Left lung (tissue), 4 donors: ENCODE measurements at regions not wholly inside any gene's neighbourhood (a gene's known extent, or its start where the extent isn't known, plus 50 kb on each side); places are given as distances from the start of the nearest gene placed in this dataset.

Experiments
- ATAC-seq: fragments of 200-7000 bp; cut with Tn5 transposase; one replicate; pipeline ENCODE4 v1.9.1; 2020; ENCODE audit warnings: moderate library complexity
- DNase-seq, 4 donors: peaks; one replicate each; pipeline ENCODE4 v3.0.0-alpha.2; 2013 to 2020
- H3K27ac ChIP-seq, 2 donors: fragments of 200-600 bp; sonication (generic) in 1 of 2; one replicate each; pipeline versions ENCODE4 v1.5.0 to v1.8.0; 2020 to 2021
- H3K27me3 ChIP-seq, 2 donors: fragments of 200-600 bp; sonication (generic) in 1 of 2; one replicate each; pipeline versions ENCODE4 v1.5.0 to v1.8.0; 2020 to 2021
- H3K36me3 ChIP-seq, 2 donors: fragments of 200-600 bp; sonication (generic) in 1 of 2; one replicate each; pipeline versions ENCODE4 v1.5.0 to v1.8.0; 2020 to 2021
- H3K4me1 ChIP-seq, 2 donors: fragments of 200-600 bp; one replicate each; pipeline ENCODE4 v1.8.0; 2021
- H3K4me3 ChIP-seq, 2 donors: fragments of 200-600 bp; sonication (generic) in 1 of 2; one replicate each; pipeline versions ENCODE4 v1.5.0 to v1.8.0; 2020 to 2021; ENCODE audit warnings: mild to moderate bottlenecking in 1 of 2
- H3K9me3 ChIP-seq, 2 donors: fragments of 200-600 bp; sonication (generic) in 1 of 2; one replicate each; pipeline versions ENCODE4 v1.5.0 to v1.8.0; 2020 to 2021
- intact Hi-C, 2 donors: fragments of 100-400 bp; cut with DNase I; formaldehyde crosslinking; loops; one replicate each; pipeline versions ENCODE4 v1.11.2 to v1.14.2; 2022
- TF ChIP-seq, protein P1 (sequence below), 2 donors: fragments of 200-600 bp; sonication (generic) in 1 of 2; IDR thresholded peaks; one replicate each; pipeline versions ENCODE4 v1.5.0 to v1.8.0; 2021; ENCODE audit warnings: antibody characterized with exemption in 2 of 2
- donor health status: DM: no; HTN: yes; CAD: no.
- donor health status: DM: no; HTN: no; CAD: no.

DNA sequence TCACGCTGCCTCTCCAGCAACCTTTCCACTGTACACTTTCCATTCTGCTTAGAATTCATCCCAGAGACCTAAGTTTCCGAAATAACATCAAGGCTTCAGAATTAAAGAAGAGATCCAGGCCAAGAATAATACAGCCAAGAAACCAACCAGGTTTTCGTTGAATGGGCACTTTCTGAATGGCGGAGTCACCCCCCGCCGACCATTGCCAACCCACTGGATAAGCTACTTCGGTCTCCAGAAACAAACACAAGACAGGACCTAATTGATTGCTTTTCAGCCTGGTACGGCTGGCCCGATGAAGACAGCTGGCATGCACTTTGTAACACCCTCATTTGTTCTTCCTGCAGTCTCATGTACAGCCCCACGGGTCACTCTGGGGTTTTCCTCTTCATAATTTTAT, 308.1 kb upstream of the ZFHX3 start:
- DNase-seq (no peak), ATAC-seq (no peak)
- intact Hi-C loops = no loop called here
- Histone ChIP-seq H3K36me3 (no peaks in the 10 kb centered on the region), H3K9me3 (no peaks in the 10 kb centered on the region), H3K27ac (no peak overlapping the region), H3K27me3 (peaks cover 0 to 17% of the 10 kb centered on the region in 2 donors), H3K4me1 (no peaks in the 10 kb centered on the region), H3K4me3 (no peak overlapping the region)
- TF ChIP-seq, protein P1, sequence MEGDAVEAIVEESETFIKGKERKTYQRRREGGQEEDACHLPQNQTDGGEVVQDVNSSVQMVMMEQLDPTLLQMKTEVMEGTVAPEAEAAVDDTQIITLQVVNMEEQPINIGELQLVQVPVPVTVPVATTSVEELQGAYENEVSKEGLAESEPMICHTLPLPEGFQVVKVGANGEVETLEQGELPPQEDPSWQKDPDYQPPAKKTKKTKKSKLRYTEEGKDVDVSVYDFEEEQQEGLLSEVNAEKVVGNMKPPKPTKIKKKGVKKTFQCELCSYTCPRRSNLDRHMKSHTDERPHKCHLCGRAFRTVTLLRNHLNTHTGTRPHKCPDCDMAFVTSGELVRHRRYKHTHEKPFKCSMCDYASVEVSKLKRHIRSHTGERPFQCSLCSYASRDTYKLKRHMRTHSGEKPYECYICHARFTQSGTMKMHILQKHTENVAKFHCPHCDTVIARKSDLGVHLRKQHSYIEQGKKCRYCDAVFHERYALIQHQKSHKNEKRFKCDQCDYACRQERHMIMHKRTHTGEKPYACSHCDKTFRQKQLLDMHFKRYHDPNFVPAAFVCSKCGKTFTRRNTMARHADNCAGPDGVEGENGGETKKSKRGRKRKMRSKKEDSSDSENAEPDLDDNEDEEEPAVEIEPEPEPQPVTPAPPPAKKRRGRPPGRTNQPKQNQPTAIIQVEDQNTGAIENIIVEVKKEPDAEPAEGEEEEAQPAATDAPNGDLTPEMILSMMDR (IDR thresholded peaks at IDR 0.05) = no peak

DNA sequence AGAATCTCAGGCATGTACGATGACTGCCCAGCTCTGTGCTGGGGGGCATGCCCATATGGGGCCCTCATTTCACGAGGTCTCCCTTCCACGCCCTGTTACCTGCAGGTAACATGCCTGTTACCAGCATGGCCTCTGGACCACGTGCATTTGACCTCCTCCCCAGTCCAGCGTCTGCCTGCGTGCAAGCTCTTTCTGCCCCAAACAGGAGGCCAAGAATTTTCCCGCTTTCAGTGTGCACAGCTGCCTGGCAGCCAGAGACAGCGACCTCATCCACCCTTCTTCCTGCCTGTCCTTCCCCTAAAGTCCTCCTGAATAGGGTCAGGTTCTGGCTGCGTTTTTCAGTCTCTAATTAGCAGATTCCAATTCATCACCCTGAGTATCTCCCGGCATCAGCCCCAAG, 306.5 kb upstream of the ZFHX3 start:
- intact Hi-C loops = no loop called here
- no peaks in the 10 kb centered on the region for H3K9me3 ChIP-seq
- TF ChIP-seq, protein P1 (IDR thresholded peaks at IDR 0.05) = no peak
- ATAC-seq = no peak
- H3K4me3 ChIP-seq = no peak overlapping the region
- DNase-seq = no peak
- no peaks in the 10 kb centered on the region for H3K36me3 ChIP-seq
- no peaks in the 10 kb centered on the region for H3K4me1 ChIP-seq
- no peak overlapping the region for H3K27ac ChIP-seq
- H3K27me3 ChIP-seq = peaks cover 0 to 17% of the 10 kb centered on the region in 2 donors

DNA sequence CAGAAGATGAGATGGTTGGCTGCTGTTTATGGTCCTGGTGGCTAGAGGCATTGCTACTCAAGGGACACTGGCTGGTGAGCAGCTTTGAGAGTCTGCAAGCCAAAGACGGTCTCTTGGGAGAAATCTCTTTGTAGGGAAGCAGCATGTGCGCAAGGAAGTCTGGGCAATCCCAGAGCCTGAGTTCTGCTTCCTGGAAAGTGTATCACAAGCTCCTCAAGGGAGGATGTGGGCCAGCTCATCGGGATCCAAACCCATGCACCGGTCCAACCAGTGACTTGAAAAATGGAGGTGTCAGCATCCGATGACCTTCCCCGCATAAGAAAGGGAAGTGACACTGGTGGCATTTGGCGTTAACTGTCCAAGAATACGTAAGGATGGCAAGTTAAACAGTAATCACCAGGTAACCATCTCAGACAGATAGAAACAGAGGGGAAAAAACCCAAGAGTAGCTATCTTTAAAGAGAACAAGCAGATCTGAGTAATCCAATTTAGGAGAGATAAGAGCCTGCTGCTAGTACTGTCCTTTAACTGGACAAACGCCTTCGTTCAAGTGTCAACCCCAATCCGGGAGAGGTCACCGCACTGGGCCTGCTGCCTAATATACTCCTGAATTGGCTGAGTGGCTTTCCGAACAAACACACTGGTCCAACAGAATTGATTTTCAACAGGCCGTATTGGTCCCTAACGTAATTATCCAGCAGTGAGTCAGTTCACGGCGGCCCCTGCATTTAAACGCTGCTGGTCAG, 303.0 kb upstream of the ZFHX3 start:
- TF ChIP-seq, protein P1 (IDR thresholded peaks at IDR 0.05) = no peak
- intact Hi-C loops = no loop called here
- H3K9me3 ChIP-seq = no peaks in the 10 kb centered on the region
- no peaks in the 10 kb centered on the region for H3K4me1 ChIP-seq
- no peak for ATAC-seq
- peaks cover 0 to 17% of the 10 kb centered on the region in 2 donors for H3K27me3 ChIP-seq
- H3K36me3 ChIP-seq = no peaks in the 10 kb centered on the region
- DNase-seq = no peak
- H3K27ac ChIP-seq = no peak overlapping the region
- H3K4me3 ChIP-seq = no peak overlapping the region

DNA sequence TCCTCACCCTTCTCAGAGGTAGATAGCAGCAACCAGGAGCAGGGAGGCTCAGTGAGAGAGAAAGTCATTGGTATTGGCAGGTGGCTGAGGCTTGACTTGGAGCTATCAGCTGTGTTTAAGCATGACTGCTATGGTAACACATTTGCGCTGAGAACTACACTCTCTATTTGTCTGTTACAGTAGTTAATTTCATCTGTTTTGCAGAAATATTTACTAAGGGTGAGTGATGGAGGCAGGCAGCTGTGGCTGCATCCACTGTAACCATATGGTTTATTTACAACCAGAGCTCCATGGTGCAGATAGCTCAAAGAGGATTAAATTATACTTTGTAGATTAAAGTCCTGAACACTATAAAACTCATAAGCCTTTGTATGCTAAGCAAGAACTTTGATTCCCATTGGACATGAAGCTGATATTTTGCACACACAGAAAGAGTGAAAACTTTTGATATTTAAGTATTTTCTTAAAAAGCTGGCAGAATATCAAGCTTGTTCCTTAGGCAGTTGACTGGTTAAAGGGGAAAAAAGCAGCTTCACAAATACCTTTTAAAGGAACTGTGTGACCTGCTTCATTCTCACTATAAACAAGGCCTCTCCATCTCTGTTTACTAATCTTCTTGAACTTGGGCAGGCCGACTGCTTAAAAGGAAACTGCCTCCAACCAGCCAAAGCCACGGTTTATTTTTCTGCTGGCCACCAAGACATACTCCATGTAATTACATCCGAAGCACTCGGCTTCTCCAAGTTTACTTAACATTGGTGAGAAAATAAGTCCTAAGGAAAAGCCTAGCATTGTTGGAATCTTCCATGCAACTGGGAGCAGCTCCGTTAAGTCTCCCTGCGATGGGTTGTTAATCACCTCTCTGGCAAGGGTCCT, 299.8 kb upstream of the ZFHX3 start:
- no peaks in the 10 kb centered on the region for H3K9me3 ChIP-seq
- no peaks in the 10 kb centered on the region for H3K36me3 ChIP-seq
- peaks cover 0 to 4% of the 10 kb centered on the region in 2 donors for H3K27me3 ChIP-seq
- DNase-seq (peak in 2 of 4 donors; percentile 31 to 53), ATAC-seq (peak; percentile 49)
- H3K4me3 ChIP-seq = no peak overlapping the region
- no peak overlapping the region for H3K27ac ChIP-seq
- intact Hi-C loops = no loop called here
- TF ChIP-seq, protein P1 (IDR thresholded peaks at IDR 0.05) = no peak
- H3K4me1 ChIP-seq = no peaks in the 10 kb centered on the region

DNA sequence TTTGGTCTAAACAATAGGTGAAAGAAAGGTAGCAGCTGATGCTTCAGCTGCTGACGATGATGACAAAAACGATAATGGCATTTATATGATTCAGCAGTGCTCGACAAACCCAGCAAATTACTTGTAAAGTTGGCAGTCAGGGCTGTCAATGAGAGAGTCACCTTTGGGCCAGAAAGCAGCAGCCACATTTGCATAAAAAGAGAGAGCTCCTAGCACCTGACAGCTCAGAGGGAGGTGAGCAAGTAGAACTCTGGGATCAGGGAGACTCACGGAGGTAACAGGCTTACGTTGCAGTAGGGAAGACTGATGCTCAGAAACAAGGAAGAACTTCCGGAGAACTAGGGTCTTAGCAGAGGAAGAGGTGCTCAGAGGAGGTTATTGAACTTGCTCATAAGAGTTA, 291.9 kb upstream of the ZFHX3 start:
- intact Hi-C loops = no loop called here
- no peaks in the 10 kb centered on the region for H3K9me3 ChIP-seq
- TF ChIP-seq, protein P1 (IDR thresholded peaks at IDR 0.05) = no peak
- H3K4me1 ChIP-seq = no peaks in the 10 kb centered on the region
- peaks cover 0 to 6% of the 10 kb centered on the region in 2 donors for H3K27me3 ChIP-seq
- H3K27ac ChIP-seq = no peak overlapping the region
- H3K4me3 ChIP-seq = no peak overlapping the region
- H3K36me3 ChIP-seq = no peaks in the 10 kb centered on the region
- no peak for ATAC-seq
- DNase-seq = no peak
